Ascending aorta (tissue), 2 donors: ENCODE measurements at regions not wholly inside any gene's neighbourhood (a gene's known extent, or its start where the extent isn't known, plus 50 kb on each side); places are given as distances from the start of the nearest gene placed in this dataset.

Source experiments
- DNase-seq, 2 donors: peaks; one replicate each; pipeline ENCODE4 v3.0.0-alpha.2; 2019; ENCODE audit warnings: low spot score in 2 of 2
- H3K27ac ChIP-seq, 2 donors: fragments of 200-600 bp; sonication (generic); one replicate each; pipeline ENCODE4 v1.5.1; 2016 to 2017; ENCODE audit warnings: mild to moderate bottlenecking in 1 of 2
- H3K27me3 ChIP-seq: fragments of 200-600 bp; sonication (generic); one replicate; pipeline ENCODE4 v1.5.1; 2017
- H3K36me3 ChIP-seq, 2 donors: fragments of 200-600 bp; sonication (generic); one replicate each; pipeline ENCODE4 v1.5.1; 2016
- H3K4me1 ChIP-seq, 2 donors: fragments of 200-600 bp; sonication (generic); one replicate each; pipeline ENCODE4 v1.5.1; 2016 to 2017; ENCODE audit warnings: mild to moderate bottlenecking in 1 of 2
- H3K4me3 ChIP-seq, 2 donors: fragments of 200-600 bp; sonication (generic); one replicate each; pipeline ENCODE4 v1.5.1; 2016 to 2017; ENCODE audit warnings: mild to moderate bottlenecking in 1 of 2
- H3K9me3 ChIP-seq, 2 donors: fragments of 200-600 bp; sonication (generic); one replicate each; pipeline ENCODE4 v1.5.1; 2016
- CTCF ChIP-seq, 3 experiments: fragments of 200-600 bp in 2 of 3; fragments of 450-650 bp in 1 of 3; sonication (generic) in 2 of 3; IDR thresholded peaks; one replicate each; pipeline ENCODE4 v1.5.1; 2016 to 2019; ENCODE audit warnings: antibody characterized with exemption in 3 of 3, mild to moderate bottlenecking in 1 of 3, moderate library complexity in 1 of 3
- intact Hi-C: fragments of 100-400 bp; cut with DNase I; formaldehyde crosslinking; loops from one replicate; pipeline ENCODE4 v1.15.1; 2023

GRCh38 chr2:185240796-185241195 lies 497.8 kb upstream of the FSIP2 start:
- no peak for TF ChIP-seq CTCF (IDR thresholded peaks at IDR 0.05)
- H3K27ac ChIP-seq, result no peak overlapping the region
- no peak for DNase-seq

GRCh38 chr2:185241556-185241955 lies 497.0 kb upstream of the FSIP2 start:
- Histone ChIP-seq H3K36me3 (no peaks in the 10 kb centered on the region), H3K9me3 (peaks cover 4 to 5% of the 10 kb centered on the region in 2 donors), H3K4me1 (no peaks in the 10 kb centered on the region), H3K27ac (no peak overlapping the region), H3K4me3 (no peak overlapping the region), H3K27me3 (no peaks in the 10 kb centered on the region)
- no peak for DNase-seq
- intact Hi-C loops, result no loop called here
- TF ChIP-seq CTCF (IDR thresholded peaks at IDR 0.05), result no peak

More at GRCh38 chr2:185240796-185241195, 497.8 kb upstream of the FSIP2 start:
- no peaks in the 10 kb centered on the region for H3K27me3 ChIP-seq
- no peak overlapping the region for H3K4me3 ChIP-seq
- no peaks in the 10 kb centered on the region for H3K36me3 ChIP-seq
- H3K4me1 ChIP-seq, result no peaks in the 10 kb centered on the region
- peaks cover 5 to 7% of the 10 kb centered on the region in 2 donors for H3K9me3 ChIP-seq
- intact Hi-C loops, result no loop called here

GRCh38 chr2:185242462-185242861 lies 496.1 kb upstream of the FSIP2 start:
- Histone ChIP-seq H3K9me3 (no peaks in the 10 kb centered on the region), H3K4me3 (no peak overlapping the region), H3K27ac (no peak overlapping the region), H3K4me1 (no peaks in the 10 kb centered on the region), H3K27me3 (no peaks in the 10 kb centered on the region), H3K36me3 (no peaks in the 10 kb centered on the region)
- DNase-seq, result no peak
- intact Hi-C loops, result no loop called here
- no peak for TF ChIP-seq CTCF (IDR thresholded peaks at IDR 0.05)

GRCh38 chr2:185245216-185245615 lies 493.4 kb upstream of the FSIP2 start:
- intact Hi-C loops, result no loop called here
- no peaks in the 10 kb centered on the region for H3K9me3 ChIP-seq
- no peak overlapping the region for H3K4me3 ChIP-seq
- H3K36me3 ChIP-seq, result no peaks in the 10 kb centered on the region
- no peaks in the 10 kb centered on the region for H3K4me1 ChIP-seq
- H3K27me3 ChIP-seq, result no peaks in the 10 kb centered on the region
- H3K27ac ChIP-seq, result no peak overlapping the region
- no peak for TF ChIP-seq CTCF (IDR thresholded peaks at IDR 0.05)
- DNase-seq, result no peak

- H3K27me3 ChIP-seq, result no peaks in the 10 kb centered on the region
- no peak for TF ChIP-seq CTCF (IDR thresholded peaks at IDR 0.05)
Observed at GRCh38 chr2:185245806-185246205, 492.8 kb upstream of the FSIP2 start.

GRCh38 chr2:185246717-185247116 lies 491.9 kb upstream of the FSIP2 start:
- H3K9me3 ChIP-seq, result no peaks in the 10 kb centered on the region
- TF ChIP-seq CTCF (IDR thresholded peaks at IDR 0.05), result no peak
- DNase-seq, result no peak
- no peak overlapping the region for H3K27ac ChIP-seq
- H3K27me3 ChIP-seq, result no peaks in the 10 kb centered on the region
- intact Hi-C loops, result no loop called here
- H3K4me3 ChIP-seq, result no peak overlapping the region
- H3K4me1 ChIP-seq, result no peaks in the 10 kb centered on the region
- H3K36me3 ChIP-seq, result no peaks in the 10 kb centered on the region

More at GRCh38 chr2:185245806-185246205, 492.8 kb upstream of the FSIP2 start:
- Histone ChIP-seq H3K36me3 (no peaks in the 10 kb centered on the region), H3K4me3 (no peak overlapping the region), H3K27ac (no peak overlapping the region), H3K4me1 (no peaks in the 10 kb centered on the region), H3K9me3 (no peaks in the 10 kb centered on the region)
- no peak for DNase-seq
- intact Hi-C loops, result no loop called here
